A673 (cell line): ENCODE measurements at regions not wholly inside any gene's neighbourhood (a gene's known extent, or its start where the extent isn't known, plus 50 kb on each side); places are given as distances from the start of the nearest gene placed in this dataset.

Experiments
- CTCF ChIP-seq: fragments of 300-800, 200-600 bp; sonication (generic); conservative IDR thresholded peaks from 2 replicates; pipeline ENCODE4 v1.5.1; 2017; ENCODE audit warnings: low read depth, mild to moderate bottlenecking, antibody characterized with exemption, low read length, moderate library complexity, mixed read lengths
- EZH2 ChIP-seq: fragments of 200-600 bp; sonication (generic); IDR thresholded peaks from 2 replicates; pipeline ENCODE4 v1.6.1; 2017; ENCODE audit warnings: borderline replicate concordance, low read depth, mild to moderate bottlenecking, mixed read lengths, antibody characterized with exemption, low read length; ENCODE audit not compliant: poor library complexity, severe bottlenecking

- TF ChIP-seq EZH2 (no peak), CTCF (no peak)
Observed at GRCh38 chr2:19137433-19137832, 221.0 kb downstream of the OSR1 start.
